GM13977 (cell line): ENCODE measurements at regions not wholly inside any gene's neighbourhood (a gene's known extent, or its start where the extent isn't known, plus 50 kb on each side); places are given as distances from the start of the nearest gene placed in this dataset.

Experiments used
- DNase-seq: peaks from one replicate; pipeline ENCODE4 v3.0.0; 2012; ENCODE audit warnings: low spot score
- in situ Hi-C: fragments of 300-500 bp; cut with MboI; formaldehyde crosslinking; loops from one replicate; pipeline ENCODE4 v1.12.0; 2022; ENCODE audit warnings: low sequenced_read_pairs, low pct_unique_long_range_greater_than_20kb, mixed read lengths, inconsistent platforms; ENCODE audit not compliant: unreplicated experiment
- TF ChIP-seq, protein P1 (sequence below): IDR thresholded peaks from 2 replicates; pipeline ENCODE4 v1.5.1; 2012; ENCODE audit warnings: mild to moderate bottlenecking, control low read depth; ENCODE audit not compliant: insufficient read depth; ENCODE audit errors: extremely low read depth, missing control alignments

DNA sequence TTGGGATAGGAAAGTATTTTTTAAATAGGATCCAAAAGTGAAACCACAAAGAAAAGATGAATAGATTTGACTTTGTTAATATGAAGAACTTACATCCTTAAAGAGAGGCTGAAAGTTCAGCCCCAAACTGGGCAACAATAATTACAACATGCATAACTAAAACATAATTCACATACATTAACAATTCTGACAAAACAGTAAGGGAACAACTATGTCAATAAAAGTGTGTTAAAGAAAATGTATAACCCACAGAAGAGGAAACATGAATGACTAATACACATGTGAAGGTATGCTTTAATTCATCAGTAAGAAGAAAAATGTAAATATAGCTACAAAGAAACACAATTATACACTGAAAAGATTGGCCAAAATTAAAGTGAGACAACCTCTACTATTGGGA, 1597.6 kb upstream of the MIR17HG start:
- DNase-seq, result no peak
- in situ Hi-C loops, result no loop called here
- TF ChIP-seq, protein P1, sequence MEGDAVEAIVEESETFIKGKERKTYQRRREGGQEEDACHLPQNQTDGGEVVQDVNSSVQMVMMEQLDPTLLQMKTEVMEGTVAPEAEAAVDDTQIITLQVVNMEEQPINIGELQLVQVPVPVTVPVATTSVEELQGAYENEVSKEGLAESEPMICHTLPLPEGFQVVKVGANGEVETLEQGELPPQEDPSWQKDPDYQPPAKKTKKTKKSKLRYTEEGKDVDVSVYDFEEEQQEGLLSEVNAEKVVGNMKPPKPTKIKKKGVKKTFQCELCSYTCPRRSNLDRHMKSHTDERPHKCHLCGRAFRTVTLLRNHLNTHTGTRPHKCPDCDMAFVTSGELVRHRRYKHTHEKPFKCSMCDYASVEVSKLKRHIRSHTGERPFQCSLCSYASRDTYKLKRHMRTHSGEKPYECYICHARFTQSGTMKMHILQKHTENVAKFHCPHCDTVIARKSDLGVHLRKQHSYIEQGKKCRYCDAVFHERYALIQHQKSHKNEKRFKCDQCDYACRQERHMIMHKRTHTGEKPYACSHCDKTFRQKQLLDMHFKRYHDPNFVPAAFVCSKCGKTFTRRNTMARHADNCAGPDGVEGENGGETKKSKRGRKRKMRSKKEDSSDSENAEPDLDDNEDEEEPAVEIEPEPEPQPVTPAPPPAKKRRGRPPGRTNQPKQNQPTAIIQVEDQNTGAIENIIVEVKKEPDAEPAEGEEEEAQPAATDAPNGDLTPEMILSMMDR, result no peak

DNA sequence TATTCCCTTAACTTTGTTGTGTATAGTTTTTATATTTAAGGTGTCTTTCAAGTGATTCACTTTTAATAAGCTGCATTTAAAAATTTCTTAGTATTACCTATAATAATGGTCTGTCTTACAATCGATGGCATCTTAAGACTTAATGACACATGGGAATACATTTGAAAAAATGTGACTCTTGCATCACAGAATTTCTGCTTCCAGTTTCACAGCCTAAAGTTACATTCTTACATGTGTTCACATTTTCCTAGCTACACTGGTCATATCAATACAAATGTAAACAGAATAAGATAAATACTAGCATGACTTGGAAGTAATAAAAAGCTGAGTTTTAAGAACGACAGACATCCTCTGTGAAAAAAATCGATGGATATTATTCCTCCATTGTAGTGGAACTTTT, 1597.1 kb upstream of the MIR17HG start:
- no peak for DNase-seq
- TF ChIP-seq, protein P1, result no peak
- in situ Hi-C loops, result no loop called here

DNA sequence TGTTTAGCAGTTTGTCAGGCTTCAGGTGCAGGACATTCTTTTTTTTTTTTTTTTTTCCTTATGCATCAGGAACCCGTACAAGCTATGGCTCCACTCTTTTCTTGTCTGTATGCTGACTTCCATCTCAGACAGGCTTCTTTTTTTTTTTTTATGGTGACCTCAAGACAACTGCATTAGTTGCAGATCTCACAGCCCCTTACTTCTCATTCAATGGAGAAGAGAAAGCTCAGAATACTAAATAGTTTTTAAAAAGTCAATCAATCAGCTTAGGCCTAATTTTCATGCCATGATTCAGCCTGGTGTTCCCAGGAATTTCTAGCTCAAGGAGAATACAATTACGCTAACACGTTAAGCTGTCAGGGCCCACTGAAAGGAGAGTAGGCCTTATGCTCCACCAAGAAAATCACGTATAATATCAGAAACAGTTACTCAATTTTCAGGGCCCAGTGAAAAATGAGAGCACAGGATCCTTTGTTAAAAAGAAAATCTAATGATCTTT, 1596.0 kb upstream of the MIR17HG start:
- TF ChIP-seq, protein P1, result no peak
- in situ Hi-C loops, result no loop called here
- no peak for DNase-seq

DNA sequence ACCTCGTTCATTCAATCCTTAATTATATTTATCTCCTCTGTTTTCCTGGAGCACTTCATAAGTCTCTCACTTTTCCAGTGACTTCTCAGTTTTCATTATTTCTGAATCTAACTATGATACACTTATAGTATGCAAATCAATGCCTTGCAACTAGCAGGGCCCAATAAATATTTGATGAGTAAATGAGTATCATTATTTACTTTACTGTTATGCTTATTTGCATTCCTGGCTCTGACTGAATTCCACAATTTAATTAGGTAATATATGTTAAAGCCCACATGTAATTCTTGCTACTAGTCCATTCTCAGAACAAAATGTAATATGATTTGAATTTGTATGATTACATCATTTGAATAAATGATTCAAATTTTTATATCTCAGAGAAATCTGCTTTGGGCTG, 1595.1 kb upstream of the MIR17HG start:
- TF ChIP-seq, protein P1, result no peak
- in situ Hi-C loops, result no loop called here
- no peak for DNase-seq

DNA sequence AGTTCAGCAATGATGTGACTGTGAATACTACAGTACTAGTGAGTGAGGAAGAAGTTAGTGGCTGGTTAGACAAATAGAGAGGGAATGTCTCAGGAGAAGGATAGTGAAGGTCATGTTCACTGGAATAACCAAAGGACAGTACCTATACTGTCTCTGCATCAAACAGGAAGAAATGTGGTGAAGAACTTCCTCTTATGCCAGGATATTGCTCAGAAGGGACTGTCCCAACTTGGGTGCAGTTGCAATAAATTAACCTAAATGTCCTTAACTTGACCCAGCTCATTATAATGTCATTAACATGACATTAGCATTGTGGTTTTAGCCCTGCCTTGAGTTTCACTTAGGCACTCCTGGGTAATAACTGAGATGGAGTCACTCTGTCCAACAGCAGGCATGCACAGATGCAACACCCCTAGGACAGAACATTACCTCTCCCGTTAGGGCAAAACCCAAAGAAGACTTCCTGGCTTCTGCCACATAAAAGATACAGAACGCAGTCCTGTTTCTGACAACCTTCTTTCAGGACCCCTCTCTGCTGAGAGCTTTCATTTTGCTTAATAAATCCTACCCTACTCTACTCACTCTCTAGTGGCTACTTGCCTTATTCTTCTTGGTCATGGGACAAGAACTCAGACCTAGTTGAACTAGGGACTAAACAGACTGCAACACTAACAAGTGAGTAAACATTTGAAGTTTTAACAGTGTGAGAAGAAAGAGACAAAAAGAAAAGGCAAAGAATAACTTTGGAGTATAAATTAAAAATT, 1591.6 kb upstream of the MIR17HG start:
- DNase-seq, result no peak
- TF ChIP-seq, protein P1, result no peak
- in situ Hi-C loops, result no loop called here

DNA sequence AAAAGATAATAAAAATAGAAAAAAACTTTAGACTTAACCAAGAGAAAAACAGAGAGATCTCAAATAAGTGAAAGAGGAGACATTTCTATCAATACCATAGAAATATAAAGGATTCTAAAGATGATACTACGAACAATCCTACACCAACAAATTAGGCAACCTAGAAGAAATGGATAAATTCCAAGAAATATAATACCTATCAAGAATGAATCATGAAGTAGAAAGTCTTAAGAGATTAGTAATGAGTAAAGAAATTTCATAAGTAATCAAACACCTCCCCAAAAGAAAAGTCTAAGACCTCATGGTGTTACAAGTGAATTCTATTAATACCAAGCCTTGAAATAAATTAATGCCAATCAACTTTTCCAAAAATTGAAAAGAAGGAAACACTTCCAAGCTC, 1584.5 kb upstream of the MIR17HG start:
- TF ChIP-seq, protein P1, result no peak
- no peak for DNase-seq
- in situ Hi-C loops, result no loop called here
